Activated T-cell treated with anti-CD3 and anti-CD28 coated beads, Interleukin-2, amount 50 U/mL, for 24 hours (primary cell): ENCODE measurements at regions not wholly inside any gene's neighbourhood (a gene's known extent, or its start where the extent isn't known, plus 50 kb on each side); places are given as distances from the start of the nearest gene placed in this dataset.

Experiments
- DNase-seq: peaks from one replicate; pipeline ENCODE4 v3.0.0-alpha.2; 2020
- H3K27ac Mint-ChIP-seq: 2 replicates; pipeline ENCODE4 v1.8.0; 2020; ENCODE audit warnings: mild to moderate bottlenecking, mixed read lengths
- H3K27me3 Mint-ChIP-seq: 2 replicates; pipeline ENCODE4 v1.8.0; 2020; ENCODE audit warnings: mixed read lengths
- H3K36me3 Mint-ChIP-seq: 2 replicates; pipeline ENCODE4 v1.8.0; 2020; ENCODE audit warnings: low read depth, mixed read lengths
- H3K4me1 Mint-ChIP-seq: 2 replicates; pipeline ENCODE4 v1.8.0; 2020; ENCODE audit warnings: low read depth, mixed read lengths
- H3K4me3 Mint-ChIP-seq: 2 replicates; pipeline ENCODE4 v1.8.0; 2020; ENCODE audit warnings: mild to moderate bottlenecking, moderate library complexity, mixed read lengths
- H3K9me3 Mint-ChIP-seq: 2 replicates; pipeline ENCODE4 v1.8.0; 2020; ENCODE audit warnings: mixed read lengths

GRCh38 chr9:86705490-86705889, 241.8 kb downstream of the GAS1 start:
- Mint-ChIP-seq H3K4me1 (no peaks in the 10 kb centered on the region), H3K4me3 (no peak overlapping the region), H3K36me3 (no peaks in the 10 kb centered on the region), H3K9me3 (no peaks in the 10 kb centered on the region), H3K27me3 (peaks cover 9% of the 10 kb centered on the region), H3K27ac (no peak overlapping the region)
- no peak for DNase-seq

- H3K9me3 Mint-ChIP-seq: no peaks in the 10 kb centered on the region
- H3K27me3 Mint-ChIP-seq: peaks cover 9% of the 10 kb centered on the region
- no peak overlapping the region for H3K4me3 Mint-ChIP-seq
These were observed 244.0 kb downstream of the GAS1 start for GRCh38 chr9:86703346-86703745.

GRCh38 chr9:86700629-86701028, 246.7 kb downstream of the GAS1 start:
- Mint-ChIP-seq H3K4me1 (no peaks in the 10 kb centered on the region), H3K36me3 (no peaks in the 10 kb centered on the region), H3K9me3 (no peaks in the 10 kb centered on the region), H3K27ac (no peak overlapping the region), H3K27me3 (peaks cover 9% of the 10 kb centered on the region), H3K4me3 (no peak overlapping the region)
- no peak for DNase-seq

More at GRCh38 chr9:86703346-86703745, 244.0 kb downstream of the GAS1 start:
- Mint-ChIP-seq H3K27ac (no peak overlapping the region), H3K4me1 (no peaks in the 10 kb centered on the region), H3K36me3 (no peaks in the 10 kb centered on the region)
- no peak for DNase-seq

- H3K36me3 Mint-ChIP-seq: no peaks in the 10 kb centered on the region
- H3K27ac Mint-ChIP-seq: no peak overlapping the region
- no peaks in the 10 kb centered on the region for H3K4me1 Mint-ChIP-seq
- no peaks in the 10 kb centered on the region for H3K9me3 Mint-ChIP-seq
- DNase-seq: no peak
- H3K27me3 Mint-ChIP-seq: peaks cover 9% of the 10 kb centered on the region
- H3K4me3 Mint-ChIP-seq: no peak overlapping the region
These were observed 249.3 kb downstream of the GAS1 start for GRCh38 chr9:86697999-86698398.

GRCh38 chr9:86697213-86697612, 250.1 kb downstream of the GAS1 start:
- no peaks in the 10 kb centered on the region for H3K4me1 Mint-ChIP-seq
- H3K36me3 Mint-ChIP-seq: no peaks in the 10 kb centered on the region
- H3K4me3 Mint-ChIP-seq: no peak overlapping the region
- no peak for DNase-seq
- no peaks in the 10 kb centered on the region for H3K9me3 Mint-ChIP-seq
- peaks cover 9% of the 10 kb centered on the region for H3K27me3 Mint-ChIP-seq
- H3K27ac Mint-ChIP-seq: no peak overlapping the region

- H3K4me1 Mint-ChIP-seq: no peaks in the 10 kb centered on the region
- H3K9me3 Mint-ChIP-seq: no peaks in the 10 kb centered on the region
- no peaks in the 10 kb centered on the region for H3K36me3 Mint-ChIP-seq
- no peak overlapping the region for H3K27ac Mint-ChIP-seq
- peaks cover 5% of the 10 kb centered on the region for H3K27me3 Mint-ChIP-seq
- DNase-seq: no peak
- no peak overlapping the region for H3K4me3 Mint-ChIP-seq
These were observed 251.3 kb downstream of the GAS1 start for GRCh38 chr9:86695910-86696424.

GRCh38 chr9:86690034-86690433, 257.3 kb downstream of the GAS1 start:
- Mint-ChIP-seq H3K9me3 (no peaks in the 10 kb centered on the region), H3K27me3 (peaks cover 6% of the 10 kb centered on the region), H3K4me3 (no peak overlapping the region), H3K36me3 (no peaks in the 10 kb centered on the region), H3K27ac (no peak overlapping the region), H3K4me1 (no peaks in the 10 kb centered on the region)
- no peak for DNase-seq

GRCh38 chr9:86687788-86688187, 259.5 kb downstream of the GAS1 start:
- no peaks in the 10 kb centered on the region for H3K4me1 Mint-ChIP-seq
- no peaks in the 10 kb centered on the region for H3K36me3 Mint-ChIP-seq
- H3K9me3 Mint-ChIP-seq: no peaks in the 10 kb centered on the region
- no peak for DNase-seq
- no peak overlapping the region for H3K27ac Mint-ChIP-seq
- H3K27me3 Mint-ChIP-seq: peaks cover 8% of the 10 kb centered on the region
- H3K4me3 Mint-ChIP-seq: no peak overlapping the region

GRCh38 chr9:86685556-86685955, 261.8 kb downstream of the GAS1 start:
- DNase-seq: no peak
- Mint-ChIP-seq H3K9me3 (no peaks in the 10 kb centered on the region), H3K27ac (no peak overlapping the region), H3K27me3 (peaks cover 9% of the 10 kb centered on the region), H3K4me1 (peaks cover 1% of the 10 kb centered on the region), H3K4me3 (no peak overlapping the region), H3K36me3 (no peaks in the 10 kb centered on the region)

GRCh38 chr9:86684148-86684547, 263.2 kb downstream of the GAS1 start:
- H3K27me3 Mint-ChIP-seq: peaks cover 9% of the 10 kb centered on the region
- peaks cover 1% of the 10 kb centered on the region for H3K4me1 Mint-ChIP-seq
- no peak overlapping the region for H3K27ac Mint-ChIP-seq
- no peaks in the 10 kb centered on the region for H3K36me3 Mint-ChIP-seq
- no peak for DNase-seq
- no peaks in the 10 kb centered on the region for H3K9me3 Mint-ChIP-seq
- H3K4me3 Mint-ChIP-seq: no peak overlapping the region

GRCh38 chr9:86682240-86682639, 265.1 kb downstream of the GAS1 start:
- Mint-ChIP-seq H3K9me3 (no peaks in the 10 kb centered on the region), H3K4me3 (peak overlapping the region; percentile 19), H3K4me1 (peaks cover 1% of the 10 kb centered on the region), H3K36me3 (no peaks in the 10 kb centered on the region), H3K27me3 (peaks cover 15% of the 10 kb centered on the region), H3K27ac (no peak overlapping the region)
- no peak for DNase-seq

- no peak for DNase-seq
- Mint-ChIP-seq H3K4me1 (peaks cover 1% of the 10 kb centered on the region), H3K36me3 (no peaks in the 10 kb centered on the region), H3K4me3 (no peak overlapping the region), H3K27ac (no peak overlapping the region), H3K27me3 (peaks cover 16% of the 10 kb centered on the region), H3K9me3 (no peaks in the 10 kb centered on the region)
These were observed 267.4 kb downstream of the GAS1 start for GRCh38 chr9:86679909-86680308.

GRCh38 chr9:86676396-86676795, 270.9 kb downstream of the GAS1 start:
- no peaks in the 10 kb centered on the region for H3K4me1 Mint-ChIP-seq
- DNase-seq: no peak
- no peak overlapping the region for H3K27ac Mint-ChIP-seq
- no peaks in the 10 kb centered on the region for H3K36me3 Mint-ChIP-seq
- H3K27me3 Mint-ChIP-seq: peaks cover 15% of the 10 kb centered on the region
- no peaks in the 10 kb centered on the region for H3K9me3 Mint-ChIP-seq
- H3K4me3 Mint-ChIP-seq: no peak overlapping the region

- H3K4me1 Mint-ChIP-seq: no peaks in the 10 kb centered on the region
- H3K27ac Mint-ChIP-seq: no peak overlapping the region
- H3K36me3 Mint-ChIP-seq: no peaks in the 10 kb centered on the region
- H3K27me3 Mint-ChIP-seq: peaks cover 15% of the 10 kb centered on the region
- no peak for DNase-seq
- H3K9me3 Mint-ChIP-seq: peaks cover 2% of the 10 kb centered on the region
- H3K4me3 Mint-ChIP-seq: no peak overlapping the region
These were observed 271.5 kb downstream of the GAS1 start for GRCh38 chr9:86675805-86676204.

- no peak overlapping the region for H3K27ac Mint-ChIP-seq
- no peaks in the 10 kb centered on the region for H3K4me1 Mint-ChIP-seq
- H3K9me3 Mint-ChIP-seq: peaks cover 5% of the 10 kb centered on the region
- no peak overlapping the region for H3K4me3 Mint-ChIP-seq
- no peaks in the 10 kb centered on the region for H3K36me3 Mint-ChIP-seq
- H3K27me3 Mint-ChIP-seq: peaks cover 20% of the 10 kb centered on the region
- DNase-seq: no peak
These were observed 272.8 kb downstream of the GAS1 start for GRCh38 chr9:86674487-86674886.

- no peak for DNase-seq
- Mint-ChIP-seq H3K9me3 (peaks cover 5% of the 10 kb centered on the region), H3K4me3 (no peak overlapping the region), H3K27ac (no peak overlapping the region), H3K4me1 (peaks cover 3% of the 10 kb centered on the region), H3K36me3 (no peaks in the 10 kb centered on the region), H3K27me3 (peaks cover 19% of the 10 kb centered on the region)
These were observed 274.3 kb downstream of the GAS1 start for GRCh38 chr9:86672966-86673365.
